B cell (primary cell): ENCODE measurements at regions not wholly inside any gene's neighbourhood (a gene's known extent, or its start where the extent isn't known, plus 50 kb on each side); places are given as distances from the start of the nearest gene placed in this dataset.

Experiments used
- ATAC-seq: fragments of 200-7000 bp; cut with Tn5 transposase; one replicate; pipeline ENCODE4 v1.10.0; 2021; ENCODE audit warnings: low read depth, mild to moderate bottlenecking, moderate number of reproducible peaks, moderate library complexity
- CTCF ChIA-PET: fragments of 350-600 bp; sonication (Branson Sonifier 250); formaldehyde crosslinking; loops from one replicate; lab custom pipeline; 2021; ENCODE audit warnings: antibody characterized with exemption, inconsistent platforms; lab: Charles Lee
- POLR2A ChIA-PET: fragments of 350-600 bp; sonication (Branson Sonifier 250); formaldehyde crosslinking; loops from one replicate; lab custom pipeline; 2021; ENCODE audit warnings: antibody characterized with exemption; lab: Charles Lee
- DNase-seq: peaks from one replicate; pipeline ENCODE4 v3.0.0; 2013
- H2AFZ ChIP-seq: 2 replicates; pipeline ENCODE4 v1.6.1; 2012; ENCODE audit warnings: mild to moderate bottlenecking, low read depth, low read length; ENCODE audit not compliant: insufficient read depth, poor library complexity, severe bottlenecking
- H3K27ac ChIP-seq, 2 donors: 1 replicate in 1 of 2; 2 replicates in 1 of 2; pipeline ENCODE4 v1.5.1; 2012 to 2013; ENCODE audit warnings: low read length in 2 of 2, mild to moderate bottlenecking in 2 of 2, moderate library complexity in 1 of 2
- H3K27me3 ChIP-seq, 4 experiments: fragments of 200-600 bp in 1 of 4; sonication (generic) in 1 of 4; replicated peaks in 1 of 4; 1 replicate in 2 of 4; 2 replicates in 2 of 4; pipeline versions ENCODE4 v1.6.1 to v1.7.0; 2013 to 2016; ENCODE audit warnings: low read length in 3 of 4, mild to moderate bottlenecking in 2 of 4, mixed read lengths in 1 of 4, moderate library complexity in 1 of 4; ENCODE audit not compliant: insufficient read depth in 4 of 4, control insufficient read depth in 3 of 4; ENCODE audit errors: control extremely low read depth in 1 of 4
- H3K36me3 ChIP-seq, 2 experiments: replicated peaks in 1 of 2; 1 replicate in 1 of 2; 2 replicates in 1 of 2; pipeline versions ENCODE4 v1.6.1 to v1.7.1; 2013; ENCODE audit warnings: low read length in 1 of 2; ENCODE audit not compliant: insufficient read depth in 2 of 2, control insufficient read depth in 1 of 2; ENCODE audit errors: control extremely low read depth in 1 of 2, extremely low read depth in 1 of 2
- H3K4me1 ChIP-seq, 2 donors: fragments of 200-600 bp in 1 of 2; sonication (generic) in 1 of 2; 1 replicate in 1 of 2; 2 replicates in 1 of 2; pipeline versions ENCODE4 v1.5.1 to v1.6.1; 2013 to 2017; ENCODE audit warnings: low read length in 2 of 2; ENCODE audit not compliant: control insufficient read depth in 2 of 2, insufficient read depth in 2 of 2
- H3K4me2 ChIP-seq: replicated peaks from 2 replicates; pipeline ENCODE3; 2012; ENCODE audit warnings: mild to moderate bottlenecking, low read depth, low read length; ENCODE audit not compliant: poor library complexity, severe bottlenecking
- H3K4me3 ChIP-seq, 5 experiments: fragments of 200-600 bp in 1 of 5; sonication (generic) in 1 of 5; 1 replicate in 3 of 5; 2 replicates in 2 of 5; pipeline versions ENCODE4 v1.5.1 to v1.7.0; 2011 to 2016; ENCODE audit warnings: low read length in 4 of 5, mild to moderate bottlenecking in 4 of 5, low read depth in 2 of 5, control low read depth in 1 of 5, moderate library complexity in 1 of 5; ENCODE audit not compliant: insufficient read depth in 1 of 5; ENCODE audit errors: control extremely low read depth in 1 of 5, extremely low read depth in 1 of 5
- H3K79me2 ChIP-seq: fragments of 200-600 bp; sonication (generic); one replicate; pipeline ENCODE4 v1.6.0; 2016; ENCODE audit warnings: low read length; ENCODE audit not compliant: control insufficient read depth, insufficient read depth
- H3K9ac ChIP-seq: fragments of 200-600 bp; sonication (generic); 2 replicates; pipeline ENCODE4 v1.6.1; 2017; ENCODE audit warnings: mild to moderate bottlenecking, low read length, moderate library complexity
- H3K9me3 ChIP-seq, 3 donors: one replicate each; pipeline versions ENCODE4 v1.6.1 to v1.7.1; 2013; ENCODE audit warnings: low read length in 2 of 3; ENCODE audit not compliant: control insufficient read depth in 2 of 3, insufficient read depth in 1 of 3; ENCODE audit errors: control extremely low read depth in 1 of 3
- H4K20me1 ChIP-seq: 2 replicates; pipeline ENCODE4 v1.6.0; 2012; ENCODE audit warnings: mild to moderate bottlenecking, low read length; ENCODE audit not compliant: insufficient read depth, control insufficient read depth, poor library complexity, severe bottlenecking
- H3K27ac Mint-ChIP-seq: one replicate; pipeline ENCODE4 v1.8.0; 2021; ENCODE audit warnings: mixed read lengths
- H3K27me3 Mint-ChIP-seq: one replicate; pipeline ENCODE4 v1.8.0; 2021; ENCODE audit warnings: mixed read lengths
- H3K4me1 Mint-ChIP-seq: one replicate; pipeline ENCODE4 v1.8.0; 2021; ENCODE audit warnings: mixed read lengths
- H3K4me3 Mint-ChIP-seq: one replicate; pipeline ENCODE4 v1.8.0; 2021; ENCODE audit warnings: mixed read lengths
- H3K9me3 Mint-ChIP-seq: one replicate; pipeline ENCODE4 v1.8.0; 2022; ENCODE audit warnings: mixed read lengths; ENCODE audit not compliant: insufficient read depth
- CTCF ChIP-seq: fragments of 200-600 bp; IDR thresholded peaks from one replicate; pipeline ENCODE4 v1.8.0; 2022; ENCODE audit warnings: antibody characterized with exemption, mild to moderate bottlenecking
- EZH2 ChIP-seq: IDR thresholded peaks from 2 replicates; pipeline ENCODE4 v1.6.1; 2012; ENCODE audit warnings: borderline replicate concordance, low read depth, mild to moderate bottlenecking, moderate library complexity, low read length; ENCODE audit not compliant: insufficient read depth, poor library complexity, severe bottlenecking
- WGBS: methylation state at CpG from one replicate; pipeline ENCODE4 v1.1.5; 2013; ENCODE audit warnings: missing lambda C conversion rate; ENCODE audit not compliant: insufficient coverage; 5-methylcytosine and 5-hydroxymethylcytosine counted together
- intact Hi-C: fragments of 100-400 bp; cut with micrococcal nuclease; formaldehyde crosslinking; loops from one replicate; pipeline ENCODE4 v1.10.0; 2022

DNA sequence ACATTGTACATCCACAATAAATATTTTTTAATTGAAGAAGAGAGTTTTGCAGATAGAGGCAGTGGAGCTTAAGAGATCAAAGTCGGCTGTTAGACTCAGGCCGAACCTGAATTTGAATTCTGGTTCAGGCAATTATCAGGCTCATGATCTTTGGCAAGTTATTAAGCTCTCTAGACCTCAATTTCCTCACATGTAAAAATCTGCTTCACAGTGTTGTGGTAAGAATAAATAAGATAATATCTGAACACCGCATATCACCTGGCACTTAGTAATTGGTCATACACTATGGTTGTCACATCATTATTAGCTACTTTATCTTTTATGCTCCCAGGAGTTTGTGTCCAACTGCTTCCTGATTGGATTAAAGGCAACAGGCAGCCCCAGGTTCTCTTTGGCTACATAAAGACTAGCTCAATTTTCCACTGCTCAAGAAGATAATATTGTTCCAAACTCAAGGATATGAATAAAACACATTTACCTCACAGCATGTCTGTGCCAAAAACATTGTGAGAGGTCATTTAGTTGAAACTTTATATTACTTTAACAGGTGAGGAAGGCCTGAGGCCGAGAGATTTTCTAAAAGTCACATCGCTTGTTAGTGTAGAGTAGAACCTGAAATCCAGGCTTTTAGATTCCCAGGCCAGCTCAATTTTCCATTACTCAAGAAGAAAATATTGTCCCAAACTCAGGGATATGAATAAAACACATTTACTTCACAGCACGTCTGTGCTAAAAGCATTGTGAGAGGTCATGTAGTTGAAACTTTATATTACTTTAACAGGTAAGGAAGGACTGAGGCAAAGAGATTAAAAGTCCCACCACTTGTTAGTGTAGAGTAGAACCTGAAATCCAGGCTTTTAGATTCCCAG is 289.2 kb upstream of the PTGER4 start:
- Mint-ChIP-seq H3K27ac (no peak overlapping the region), H3K4me1 (peaks cover 28% of the 10 kb centered on the region), H3K27me3 (no peaks in the 10 kb centered on the region), H3K9me3 (no peaks in the 10 kb centered on the region), H3K4me3 (no peak overlapping the region)
- Histone ChIP-seq H3K79me2 (no peaks in the 10 kb centered on the region), H3K27ac (no peak overlapping the region), H3K9ac (no peak overlapping the region), H3K4me1 (peaks cover 18 to 31% of the 10 kb centered on the region in 2 donors), H2AFZ (no peak overlapping the region), H3K9me3 (no peaks in the 10 kb centered on the region), H4K20me1 (no peaks in the 10 kb centered on the region), H3K36me3 (no peaks in the 10 kb centered on the region), H3K4me2 (no peak overlapping the region), H3K27me3 (no peaks in the 10 kb centered on the region), H3K4me3 (no peak overlapping the region)
- ATAC-seq (no peak), DNase-seq (no peak)
- intact Hi-C loops = no loop called here
- TF ChIP-seq CTCF (no peak), EZH2 (no peak)
- ChIA-PET POLR2A (interaction anchor here (0.6 kb wide), 1 partner anchor 367 kb away, joined by 7 read pairs; no protein-coding TSS in a partner anchor), CTCF (no interaction called here)
- WGBS = no CpG with 5 or more reads among the region's 6 CpGs

- no peak overlapping the region for H3K4me3 Mint-ChIP-seq
These were observed 290.1 kb upstream of the PTGER4 start for GRCh38 chr5:40389591-40389990.

More at GRCh38 chr5:40389591-40389990, 290.1 kb upstream of the PTGER4 start:
- TF ChIP-seq EZH2 = no peak
- no peak for TF ChIP-seq CTCF
- no peaks in the 10 kb centered on the region for H3K27me3 ChIP-seq
- H3K9me3 Mint-ChIP-seq = no peaks in the 10 kb centered on the region
- DNase-seq (no peak), ATAC-seq (no peak)
- no peaks in the 10 kb centered on the region for H3K79me2 ChIP-seq
- 92% methylated on average over 1 of the region's 4 CpGs for WGBS
- no peaks in the 10 kb centered on the region for H3K36me3 ChIP-seq
- H3K4me1 ChIP-seq = peaks cover 26 to 38% of the 10 kb centered on the region in 2 donors
- ChIA-PET CTCF (no interaction called here), POLR2A (no interaction called here)
- intact Hi-C loops = loop anchor here (5.0 to 10.0 kb wide), 5 partner anchors 98 to 355 kb away; no protein-coding TSS in a partner anchor
- H2AFZ ChIP-seq = no peak overlapping the region
- no peak overlapping the region for H3K9ac ChIP-seq
- no peaks in the 10 kb centered on the region for H3K27me3 Mint-ChIP-seq
- peaks cover 37% of the 10 kb centered on the region for H3K4me1 Mint-ChIP-seq
- H4K20me1 ChIP-seq = no peaks in the 10 kb centered on the region
- no peak overlapping the region for H3K4me2 ChIP-seq
- no peak overlapping the region for H3K4me3 ChIP-seq
- no peak overlapping the region for H3K27ac Mint-ChIP-seq
- no peaks in the 10 kb centered on the region for H3K9me3 ChIP-seq
- H3K27ac ChIP-seq = no peak overlapping the region
